Anterior cingulate cortex (tissue), 58 donors: ENCODE measurements at regions not wholly inside any gene's neighbourhood (a gene's known extent, or its start where the extent isn't known, plus 50 kb on each side); places are given as distances from the start of the nearest gene placed in this dataset.
A peak's percentile ranks its signal among the peaks of the same experiment; 100 is the strongest.

ENCODE experiments used
- DNase-seq, 58 donors: peaks; one replicate each; lab custom pipeline; 2025; lab: John Stamatoyannopoulos, UW

DNA sequence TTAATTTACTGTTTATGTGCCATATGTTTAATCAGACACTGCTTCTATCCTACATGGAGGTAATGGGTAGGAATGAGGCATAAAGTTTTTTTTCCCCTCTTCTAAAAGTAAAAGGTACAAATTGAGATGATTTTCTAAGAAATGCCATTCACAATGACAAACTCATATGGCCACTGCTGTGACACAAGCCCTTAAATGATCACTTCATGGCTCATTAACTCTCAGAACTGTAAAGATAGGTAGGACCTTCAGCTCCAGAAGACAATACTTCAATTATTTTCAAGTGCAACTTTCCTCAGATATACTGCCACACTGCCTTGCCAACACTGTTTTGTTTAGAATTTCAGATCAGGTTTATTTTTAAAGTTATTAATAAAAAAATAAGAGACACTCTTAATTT lies 362.9 kb upstream of the ZNF608 start:
- DNase-seq = no peak

- no peak for DNase-seq
Measured at GRCh38 chr5:125109816-125110215, 363.4 kb upstream of the ZNF608 start.

DNA sequence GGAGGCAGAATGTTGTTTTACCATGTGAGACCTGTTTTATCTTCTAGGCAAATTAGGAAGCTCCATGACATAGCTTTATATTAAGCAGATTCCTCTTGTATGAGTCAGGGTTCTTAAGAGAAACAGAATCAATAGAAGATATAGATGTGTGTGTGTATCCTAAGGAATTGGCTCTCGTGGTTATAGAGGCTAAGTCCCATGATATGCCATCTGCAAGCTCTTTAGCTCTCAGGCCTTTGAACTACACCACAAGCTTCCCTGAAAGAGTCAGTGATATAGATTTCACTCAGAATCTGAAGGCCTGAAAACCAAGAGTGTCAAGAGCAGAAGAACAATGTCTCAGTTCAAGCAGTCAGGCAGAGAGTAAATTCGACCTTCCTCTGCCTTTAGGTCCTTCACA lies 365.8 kb upstream of the ZNF608 start:
- no peak for DNase-seq

DNA sequence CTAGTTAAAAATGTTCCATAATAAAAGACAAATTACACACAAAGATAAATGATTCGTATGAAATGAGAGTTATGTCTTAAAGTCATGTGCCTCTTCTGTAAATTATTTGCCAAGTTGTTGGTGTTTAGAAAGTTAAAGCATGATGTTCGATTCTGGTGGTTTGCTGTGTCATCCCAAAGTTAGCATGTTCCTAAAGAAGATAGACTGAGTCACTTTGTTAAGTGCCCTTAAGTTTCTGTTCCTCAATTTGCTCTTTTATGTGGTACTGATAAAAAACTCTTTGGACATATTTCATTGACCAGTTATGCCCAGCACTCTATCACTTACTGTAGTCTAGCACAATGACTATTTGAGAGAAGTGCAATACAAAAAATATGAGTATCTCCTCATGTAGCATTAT lies 366.9 kb upstream of the ZNF608 start:
- no peak for DNase-seq

- DNase-seq = no peak
Measured at GRCh38 chr5:125115195-125115525, 368.7 kb upstream of the ZNF608 start.

- peak in 5 of 58 donors; percentile 0 to 9 (median 2) for DNase-seq
Measured at GRCh38 chr5:125117566-125117965, 371.1 kb upstream of the ZNF608 start.

GRCh38 chr5:125120012-125120411 lies 373.6 kb upstream of the ZNF608 start:
- DNase-seq = no peak

GRCh38 chr5:125125031-125125823 lies 378.8 kb upstream of the ZNF608 start:
- no peak for DNase-seq

GRCh38 chr5:125126050-125126449 lies 379.6 kb upstream of the ZNF608 start:
- DNase-seq = no peak

DNA sequence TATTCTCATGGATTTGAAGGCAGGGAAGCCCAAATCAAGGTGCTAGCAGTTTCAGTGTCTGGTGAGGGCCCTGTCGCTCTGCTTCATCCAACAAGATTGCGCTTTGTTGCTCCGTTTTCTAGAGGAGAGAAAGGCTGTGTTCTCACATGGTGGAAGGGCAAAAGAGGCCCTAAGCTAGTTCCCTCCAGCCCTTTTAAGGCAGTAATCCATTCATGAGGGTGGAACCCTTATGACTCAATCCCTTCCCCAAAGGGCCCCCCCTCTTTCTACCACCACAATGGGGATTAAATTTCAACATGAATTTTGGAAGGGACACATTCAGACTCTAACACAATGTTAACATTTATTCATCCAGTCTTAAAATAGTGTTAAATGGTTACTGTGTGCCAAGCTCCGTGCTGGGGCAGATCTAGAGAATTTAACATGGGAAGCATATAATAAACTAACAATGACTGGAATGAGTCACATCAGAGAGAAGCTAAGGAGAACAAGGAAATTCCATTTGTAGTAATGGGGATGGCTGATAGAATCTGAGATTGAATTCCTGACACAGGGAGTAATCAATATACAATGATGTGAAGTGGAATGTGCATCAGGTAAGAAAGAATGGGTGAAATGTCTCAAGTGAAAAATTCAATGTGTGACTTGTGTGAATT lies 382.8 kb upstream of the ZNF608 start:
- DNase-seq = no peak

DNA sequence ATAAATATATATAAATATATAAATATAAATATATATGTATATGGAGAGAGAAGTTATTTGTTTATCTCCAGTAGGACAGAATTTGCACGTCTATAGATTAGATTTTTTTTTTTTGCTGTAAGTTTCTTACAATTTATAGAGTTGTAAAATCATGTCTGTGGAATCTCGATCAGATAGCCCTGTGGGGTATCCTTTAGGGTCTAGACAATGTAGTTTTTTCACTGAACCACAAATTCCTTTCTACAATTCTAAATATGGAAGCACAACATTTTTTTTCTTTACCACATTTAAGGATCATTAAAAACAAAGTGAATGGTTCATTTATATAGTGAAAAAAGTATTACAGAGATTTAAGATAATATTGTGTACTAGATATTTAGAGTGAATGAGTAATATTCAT lies 384.2 kb upstream of the ZNF608 start:
- no peak for DNase-seq

DNA sequence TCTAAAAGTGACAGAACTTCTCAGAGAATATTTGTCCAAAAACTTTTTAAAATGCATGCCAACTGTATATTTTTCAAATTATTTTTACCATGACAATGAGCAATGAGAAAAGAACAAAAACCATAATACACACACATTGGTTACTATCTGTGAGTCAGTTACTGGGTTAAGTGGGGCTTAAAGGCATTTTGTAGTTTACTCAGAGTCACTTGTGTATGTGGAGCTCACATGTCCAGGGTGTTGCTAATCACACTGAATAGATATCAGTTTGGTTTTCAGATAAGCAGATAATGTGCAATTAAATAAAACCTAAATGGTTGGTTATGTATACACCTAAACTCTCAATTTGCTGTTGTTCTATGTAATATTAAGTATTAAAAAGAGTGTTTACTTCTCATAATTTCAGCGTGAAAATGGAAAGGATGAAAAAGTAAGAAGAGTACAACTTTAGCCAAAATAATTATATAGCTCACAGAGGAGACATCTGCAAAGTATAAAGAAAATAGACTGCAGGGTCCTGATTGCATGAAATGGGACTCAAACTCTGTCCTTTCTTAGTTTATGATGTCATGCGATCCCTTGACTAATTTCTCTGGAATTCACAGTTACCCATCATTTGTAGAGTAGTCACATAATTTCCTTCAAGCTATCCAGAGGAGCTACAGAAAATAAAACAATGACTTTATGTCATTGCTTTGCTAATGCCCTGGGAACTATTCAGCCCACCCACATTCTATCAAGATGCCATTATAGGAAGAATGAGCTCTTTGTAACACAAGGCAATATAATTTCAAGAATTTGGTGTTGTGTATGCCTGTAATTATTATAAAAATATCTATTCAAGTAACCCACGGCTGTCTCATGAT lies 388.0 kb upstream of the ZNF608 start:
- DNase-seq = no peak

DNA sequence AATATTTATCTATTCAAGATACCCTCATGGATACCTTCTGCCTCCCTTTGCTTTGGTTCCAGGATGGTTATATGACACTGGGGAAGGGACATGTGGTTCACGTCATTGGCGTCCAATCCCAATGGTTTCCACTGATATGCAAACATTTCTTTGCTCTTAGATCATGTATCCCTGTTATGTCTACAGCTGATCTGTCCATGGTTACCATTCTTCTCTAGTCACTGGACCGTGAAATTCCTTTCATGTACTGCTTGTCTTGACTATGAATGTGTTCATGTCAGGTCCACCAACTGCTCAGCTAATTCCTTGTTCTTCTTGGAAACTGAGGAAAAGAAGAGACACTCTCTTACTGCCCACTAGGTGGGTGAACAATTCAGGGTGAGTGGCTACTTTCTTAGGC lies 391.1 kb upstream of the ZNF608 start:
- no peak for DNase-seq

GRCh38 chr5:125138266-125138665 lies 391.8 kb upstream of the ZNF608 start:
- DNase-seq = no peak

DNA sequence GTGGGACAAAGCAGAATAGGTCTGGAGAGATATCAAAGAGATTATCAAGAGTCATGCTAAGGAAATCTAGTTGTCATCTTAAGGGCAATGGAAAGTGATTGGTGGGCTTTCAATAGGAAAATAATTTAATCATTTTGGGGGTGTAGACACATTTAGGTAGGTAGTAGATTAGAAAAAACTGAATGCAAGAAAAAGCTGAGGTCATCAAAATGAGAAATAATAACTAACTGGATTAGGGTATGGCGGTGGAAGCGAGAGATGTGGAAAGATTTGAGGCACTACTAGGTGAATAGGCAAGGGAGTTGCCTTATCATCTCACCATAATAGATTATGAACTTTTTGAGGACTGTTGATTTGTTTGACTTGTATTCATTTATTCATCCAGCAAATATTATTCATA lies 393.2 kb upstream of the ZNF608 start:
- no peak for DNase-seq

DNA sequence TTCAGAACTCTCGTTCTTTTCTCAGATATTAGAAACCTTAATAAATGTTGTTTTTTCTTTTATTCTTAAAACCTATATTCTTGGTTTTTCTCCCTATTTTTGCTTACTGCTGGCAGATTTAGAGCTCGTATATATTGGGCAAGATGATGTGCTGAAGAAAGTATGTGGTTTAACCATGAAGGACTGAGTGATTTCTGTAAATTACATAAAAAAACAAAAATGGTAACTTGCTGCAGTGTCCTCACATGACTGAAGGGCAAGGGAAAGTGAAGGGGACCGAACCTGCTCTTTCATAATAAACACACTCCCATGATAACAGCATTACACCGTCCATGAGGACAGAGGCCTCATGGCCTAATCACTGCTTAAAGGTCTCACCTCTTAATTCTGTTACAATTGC lies 393.8 kb upstream of the ZNF608 start:
- DNase-seq = no peak

DNA sequence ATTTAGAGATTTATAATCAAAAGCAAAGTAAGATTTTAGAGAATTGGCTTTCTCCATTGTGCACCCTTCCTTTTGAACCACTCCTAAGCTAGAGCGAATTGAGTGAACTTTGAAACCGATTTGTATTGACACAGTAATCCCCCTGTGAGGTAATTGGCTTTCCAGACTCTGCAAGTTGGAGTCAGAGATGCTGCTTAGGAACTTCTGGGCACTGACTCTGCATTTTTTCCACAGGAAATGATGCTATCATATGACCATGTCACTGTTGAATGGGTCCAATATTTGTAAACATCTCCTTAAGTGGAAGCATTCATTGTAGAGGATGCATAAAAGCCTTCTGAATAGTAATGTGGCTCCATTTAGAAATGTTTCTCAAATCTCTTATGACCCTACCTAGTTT lies 394.4 kb upstream of the ZNF608 start:
- peak in 2 of 58 donors; percentile 4 to 31 for DNase-seq

- DNase-seq = no peak
Measured at GRCh38 chr5:125142458-125142857, 396.0 kb upstream of the ZNF608 start.

DNA sequence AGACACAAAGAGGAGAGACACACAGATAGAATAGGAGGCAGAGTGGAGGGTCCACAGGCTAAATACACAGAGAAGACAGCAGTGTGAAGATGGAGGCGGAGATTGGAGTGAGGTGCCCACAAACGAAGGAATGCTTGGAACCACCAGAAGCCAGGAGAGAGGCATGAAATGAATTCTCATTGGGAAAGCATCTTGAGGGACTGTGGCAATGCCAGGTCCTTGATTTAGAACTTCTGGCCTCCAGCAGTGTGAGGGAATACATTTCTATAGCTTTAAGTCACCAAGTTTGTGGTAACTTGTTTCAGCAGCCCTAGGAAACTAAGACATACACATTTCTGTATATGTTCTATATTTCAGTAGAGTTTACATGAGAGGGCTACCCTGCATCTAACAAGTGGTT lies 396.6 kb upstream of the ZNF608 start:
- no peak for DNase-seq

DNA sequence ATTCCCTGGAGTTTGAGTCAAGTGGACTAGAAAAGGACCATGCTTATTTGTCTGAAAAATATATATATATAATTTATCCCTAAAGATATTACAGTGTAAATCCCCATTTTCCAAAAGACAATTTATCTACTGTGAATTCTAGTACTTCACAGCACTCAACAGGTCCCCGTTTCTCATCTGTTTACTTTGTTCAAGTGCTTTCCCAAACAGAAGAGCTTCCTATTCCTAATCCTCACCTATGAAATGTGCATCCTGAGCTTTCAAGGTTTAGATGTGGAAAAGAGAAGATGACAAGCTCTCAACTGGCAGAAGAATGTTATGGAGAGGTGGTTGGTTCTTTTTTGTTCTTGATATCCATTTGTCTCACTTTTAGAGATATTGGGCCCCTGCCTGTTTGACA lies 401.6 kb upstream of the ZNF608 start:
- no peak for DNase-seq

DNA sequence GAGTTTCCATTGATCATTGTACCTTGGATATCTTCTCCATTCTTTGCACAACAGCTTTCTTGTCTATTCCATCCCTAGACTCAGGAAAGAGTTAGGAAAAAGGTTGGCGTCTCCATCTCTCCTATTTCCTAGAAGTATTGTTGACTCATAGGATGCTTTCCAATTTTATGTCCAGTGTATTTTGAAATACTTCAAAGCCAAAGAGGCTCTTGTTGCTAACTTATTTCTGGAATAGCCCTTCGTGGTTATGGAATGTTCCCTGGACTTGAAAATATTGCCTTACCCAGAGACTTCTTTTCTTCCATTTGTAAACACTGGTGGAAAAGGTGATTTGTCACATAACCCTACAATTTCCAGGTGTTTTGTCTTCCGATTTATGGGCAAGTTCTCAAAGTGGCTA lies 402.3 kb upstream of the ZNF608 start:
- no peak for DNase-seq
